NT2/D1 (cell line): ENCODE measurements at regions not wholly inside any gene's neighbourhood (a gene's known extent, or its start where the extent isn't known, plus 50 kb on each side); places are given as distances from the start of the nearest gene placed in this dataset.

Source experiments
- DNase-seq: peaks from one replicate; pipeline ENCODE4 v3.0.0-alpha.2; 2011; ENCODE audit warnings: low read depth, low spot score
- H3K27me3 ChIP-seq: 2 replicates; pipeline ENCODE4 v1.6.0; 2011; ENCODE audit warnings: mild to moderate bottlenecking; ENCODE audit not compliant: insufficient read length, insufficient read depth
- H3K36me3 ChIP-seq: 2 replicates; pipeline ENCODE4 v1.6.1; 2011; ENCODE audit warnings: mild to moderate bottlenecking, low read length, mixed read lengths; ENCODE audit not compliant: insufficient read depth, insufficient read length
- H3K4me1 ChIP-seq: 2 replicates; pipeline ENCODE4 v1.5.1; 2011; ENCODE audit not compliant: insufficient read depth, insufficient read length
- H3K4me3 ChIP-seq: 2 replicates; pipeline ENCODE4 v1.5.1; 2011; ENCODE audit warnings: low read depth; ENCODE audit not compliant: insufficient read length
- H3K9ac ChIP-seq: 2 replicates; pipeline ENCODE4 v1.6.0; 2011; ENCODE audit warnings: low read depth; ENCODE audit not compliant: insufficient read length
- H3K9me3 ChIP-seq: 2 replicates; pipeline ENCODE4 v1.5.1; 2011; ENCODE audit warnings: mild to moderate bottlenecking, low read length; ENCODE audit not compliant: insufficient read depth
- SUZ12 ChIP-seq: IDR thresholded peaks from 2 replicates; pipeline ENCODE4 v1.6.1; 2011; ENCODE audit not compliant: insufficient read length, insufficient read depth; ENCODE audit errors: extremely low read depth
- YY1 ChIP-seq: IDR thresholded peaks from 2 replicates; pipeline ENCODE4 v1.6.1; 2011; ENCODE audit not compliant: insufficient read length, insufficient read depth
- ZNF274 ChIP-seq: IDR thresholded peaks from 2 replicates; pipeline ENCODE4 v1.6.1; 2011; ENCODE audit warnings: mild to moderate bottlenecking, low read depth, low read length

- Histone ChIP-seq H3K4me1 (no peaks in the 10 kb centered on the region), H3K36me3 (no peaks in the 10 kb centered on the region)
Observed at GRCh38 chr1:208393826-208394225, 149.6 kb upstream of the PLXNA2 start.

GRCh38 chr1:208397286-208397685 is 153.1 kb upstream of the PLXNA2 start:
- no peaks in the 10 kb centered on the region for H3K36me3 ChIP-seq
- no peak for DNase-seq
- H3K4me3 ChIP-seq, result no peak overlapping the region
- no peak overlapping the region for H3K9ac ChIP-seq
- no peaks in the 10 kb centered on the region for H3K4me1 ChIP-seq
- no peaks in the 10 kb centered on the region for H3K9me3 ChIP-seq
- no peak for TF ChIP-seq ZNF274
- TF ChIP-seq SUZ12, result no peak
- no peak for TF ChIP-seq YY1
- H3K27me3 ChIP-seq, result no peaks in the 10 kb centered on the region

More at GRCh38 chr1:208393826-208394225, 149.6 kb upstream of the PLXNA2 start:
- Histone ChIP-seq H3K9ac (no peak overlapping the region), H3K9me3 (no peaks in the 10 kb centered on the region), H3K4me3 (no peak overlapping the region), H3K27me3 (no peaks in the 10 kb centered on the region)
- no peak for TF ChIP-seq YY1
- TF ChIP-seq ZNF274, result no peak
- TF ChIP-seq SUZ12, result no peak
- no peak for DNase-seq

GRCh38 chr1:208405014-208405413 is 160.8 kb upstream of the PLXNA2 start:
- no peak for TF ChIP-seq YY1
- no peak for TF ChIP-seq SUZ12
- no peak for TF ChIP-seq ZNF274
- H3K4me3 ChIP-seq, result no peak overlapping the region
- no peak for DNase-seq
- no peak overlapping the region for H3K9ac ChIP-seq
- no peaks in the 10 kb centered on the region for H3K9me3 ChIP-seq
- no peaks in the 10 kb centered on the region for H3K36me3 ChIP-seq
- H3K4me1 ChIP-seq, result no peaks in the 10 kb centered on the region
- H3K27me3 ChIP-seq, result no peaks in the 10 kb centered on the region

DNA sequence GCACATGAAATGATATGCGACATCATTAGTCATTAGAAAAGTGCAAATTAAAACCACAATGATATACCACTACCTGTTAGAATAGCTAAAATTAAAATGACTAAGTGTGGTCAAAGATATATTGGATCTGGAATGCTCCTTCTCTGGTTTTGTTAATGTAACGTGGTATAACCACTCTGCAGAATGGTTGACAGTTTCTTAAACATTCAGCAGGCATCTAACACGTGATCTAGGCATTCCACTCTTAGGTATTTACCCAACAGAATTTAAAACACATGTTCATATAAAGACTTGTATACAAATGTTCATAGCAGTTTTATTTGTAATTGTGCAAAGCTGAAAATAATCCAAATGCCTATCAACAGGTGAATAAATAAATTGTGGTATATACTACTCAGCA is 165.0 kb upstream of the PLXNA2 start:
- Histone ChIP-seq H3K4me3 (no peak overlapping the region), H3K9me3 (no peaks in the 10 kb centered on the region), H3K4me1 (no peaks in the 10 kb centered on the region), H3K27me3 (no peaks in the 10 kb centered on the region), H3K9ac (no peak overlapping the region), H3K36me3 (no peaks in the 10 kb centered on the region)
- DNase-seq, result no peak
- TF ChIP-seq YY1 (no peak), ZNF274 (no peak), SUZ12 (no peak)

GRCh38 chr1:208410409-208410808 is 166.2 kb upstream of the PLXNA2 start:
- no peaks in the 10 kb centered on the region for H3K36me3 ChIP-seq
- no peaks in the 10 kb centered on the region for H3K9me3 ChIP-seq
- H3K4me1 ChIP-seq, result no peaks in the 10 kb centered on the region
- no peaks in the 10 kb centered on the region for H3K27me3 ChIP-seq
- TF ChIP-seq ZNF274 (no peak), YY1 (no peak)
- no peak overlapping the region for H3K9ac ChIP-seq
- no peak for DNase-seq
- H3K4me3 ChIP-seq, result no peak overlapping the region

- H3K9me3 ChIP-seq, result no peaks in the 10 kb centered on the region
- TF ChIP-seq ZNF274, result no peak
- no peak for TF ChIP-seq SUZ12
- TF ChIP-seq YY1, result no peak
- H3K9ac ChIP-seq, result no peak overlapping the region
- no peaks in the 10 kb centered on the region for H3K36me3 ChIP-seq
- no peaks in the 10 kb centered on the region for H3K27me3 ChIP-seq
- H3K4me3 ChIP-seq, result no peak overlapping the region
- DNase-seq, result no peak
- H3K4me1 ChIP-seq, result no peaks in the 10 kb centered on the region
Observed at GRCh38 chr1:208413006-208413405, 168.8 kb upstream of the PLXNA2 start.

GRCh38 chr1:208418667-208419066 is 174.5 kb upstream of the PLXNA2 start:
- no peak for TF ChIP-seq ZNF274
- no peak overlapping the region for H3K9ac ChIP-seq
- H3K9me3 ChIP-seq, result no peaks in the 10 kb centered on the region
- H3K27me3 ChIP-seq, result no peaks in the 10 kb centered on the region
- peaks cover 3% of the 10 kb centered on the region for H3K4me1 ChIP-seq
- H3K4me3 ChIP-seq, result no peak overlapping the region
- H3K36me3 ChIP-seq, result no peaks in the 10 kb centered on the region
- no peak for DNase-seq

- H3K27me3 ChIP-seq, result no peaks in the 10 kb centered on the region
- no peak overlapping the region for H3K9ac ChIP-seq
- peaks cover 3% of the 10 kb centered on the region for H3K4me1 ChIP-seq
- no peaks in the 10 kb centered on the region for H3K36me3 ChIP-seq
- H3K4me3 ChIP-seq, result no peak overlapping the region
- no peak for DNase-seq
- no peaks in the 10 kb centered on the region for H3K9me3 ChIP-seq
- TF ChIP-seq YY1 (no peak), SUZ12 (no peak), ZNF274 (no peak)
Observed at GRCh38 chr1:208419746-208420420, 175.7 kb upstream of the PLXNA2 start.
